Neural progenitor cell (in vitro differentiated cells): ENCODE measurements at regions not wholly inside any gene's neighbourhood (a gene's known extent, or its start where the extent isn't known, plus 50 kb on each side); places are given as distances from the start of the nearest gene placed in this dataset.

Experiments
- DNase-seq: peaks from one replicate; pipeline ENCODE4 v3.0.0-alpha.2; 2016; ENCODE audit warnings: low spot score
- H2AFZ ChIP-seq: fragments of 200-600 bp; sonication (generic); replicated peaks from 2 replicates; pipeline ENCODE4 v1.6.1; 2016; ENCODE audit warnings: antibody characterized with exemption
- H3F3A ChIP-seq: fragments of 200-600 bp; sonication (generic); 2 replicates; pipeline ENCODE4 v1.6.1; 2016; ENCODE audit warnings: antibody characterized with exemption, low read depth
- H3K27ac ChIP-seq: fragments of 200-600 bp; sonication (generic); 2 replicates; pipeline ENCODE4 v1.5.1; 2016; ENCODE audit warnings: mild to moderate bottlenecking
- H3K27me3 ChIP-seq: fragments of 200-600 bp; sonication (generic); 2 replicates; pipeline ENCODE4 v1.6.1; 2016; ENCODE audit warnings: mild to moderate bottlenecking, moderate library complexity
- H3K36me3 ChIP-seq: fragments of 200-600 bp; sonication (generic); 2 replicates; pipeline ENCODE4 v1.5.1; 2016
- H3K4me1 ChIP-seq: fragments of 200-600 bp; sonication (generic); 2 replicates; pipeline ENCODE4 v1.6.1; 2016; ENCODE audit warnings: mixed run types
- H3K4me2 ChIP-seq: fragments of 200-600 bp; sonication (generic); 2 replicates; pipeline ENCODE4 v1.6.1; 2016
- H3K4me3 ChIP-seq: fragments of 200-600 bp; sonication (generic); 2 replicates; pipeline ENCODE4 v1.5.1; 2016
- H3K79me2 ChIP-seq: fragments of 200-600 bp; sonication (generic); 2 replicates; pipeline ENCODE4 v1.6.1; 2016; ENCODE audit warnings: low read depth
- H3K9ac ChIP-seq: fragments of 200-600 bp; sonication (generic); 2 replicates; pipeline ENCODE4 v1.6.1; 2016
- H3K9me3 ChIP-seq: fragments of 200-600 bp; sonication (generic); 2 replicates; pipeline ENCODE4 v1.5.1; 2016; ENCODE audit warnings: low read depth
- H4K20me1 ChIP-seq: fragments of 200-600 bp; sonication (generic); 2 replicates; pipeline ENCODE4 v1.6.1; 2016; ENCODE audit warnings: low read depth
- H3K27ac Mint-ChIP-seq: 3 replicates; pipeline ENCODE4 v1.8.0; 2021; ENCODE audit warnings: mixed read lengths
- H3K27me3 Mint-ChIP-seq: 2 replicates; pipeline ENCODE4 v1.8.0; 2022; ENCODE audit warnings: low read depth, mild to moderate bottlenecking, inconsistent platforms, moderate library complexity, mixed read lengths; ENCODE audit not compliant: insufficient read depth
- H3K36me3 Mint-ChIP-seq: 3 replicates; pipeline ENCODE4 v1.8.0; 2021; ENCODE audit warnings: mixed read lengths
- H3K4me1 Mint-ChIP-seq: 3 replicates; pipeline ENCODE4 v1.8.0; 2021; ENCODE audit warnings: mixed read lengths
- H3K4me3 Mint-ChIP-seq: 3 replicates; pipeline ENCODE4 v1.8.0; 2021; ENCODE audit warnings: mild to moderate bottlenecking, moderate library complexity, mixed read lengths
- H3K9me3 Mint-ChIP-seq: 3 replicates; pipeline ENCODE4 v1.8.0; 2020; ENCODE audit warnings: mixed read lengths
- CTCF ChIP-seq: fragments of 200-600 bp; sonication (generic); IDR thresholded peaks from 2 replicates; pipeline ENCODE4 v1.5.1; 2017; ENCODE audit warnings: antibody characterized with exemption, mild to moderate bottlenecking
- EZH2 ChIP-seq: fragments of 200-600 bp; sonication (generic); IDR thresholded peaks from 2 replicates; pipeline ENCODE4 v1.6.1; 2017; ENCODE audit warnings: antibody characterized with exemption, mild to moderate bottlenecking, moderate library complexity
- EZH2phosphoT487 ChIP-seq: fragments of 200-600 bp; sonication (generic); IDR thresholded peaks from 2 replicates; pipeline ENCODE4 v1.6.1; 2017; ENCODE audit warnings: antibody characterized with exemption

DNA sequence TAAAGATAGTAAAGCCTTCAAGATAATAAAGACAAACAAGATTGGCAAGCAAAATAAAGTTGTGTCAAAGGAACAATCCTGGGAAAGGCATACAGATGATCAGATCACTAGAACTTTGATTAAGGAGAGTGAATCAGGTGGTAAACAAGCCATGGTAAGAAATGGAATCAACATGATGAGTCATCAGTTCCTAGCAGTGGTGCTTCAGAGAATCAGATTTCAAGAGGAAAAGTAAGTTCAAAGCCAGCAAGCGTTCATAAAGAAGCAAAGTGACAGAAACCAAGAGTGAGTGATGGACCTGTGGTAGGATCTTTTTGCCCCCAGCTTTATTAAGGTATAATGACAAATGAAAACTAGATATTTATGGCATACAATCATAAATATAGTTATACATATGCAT is 340.4 kb downstream of the TPBG start:
- H3K27ac Mint-ChIP-seq = no peak overlapping the region
- Histone ChIP-seq H3K36me3 (peaks cover 8% of the 10 kb centered on the region), H3K27me3 (no peaks in the 10 kb centered on the region), H3K79me2 (no peaks in the 10 kb centered on the region), H3F3A (peaks cover 6% of the 10 kb centered on the region), H3K27ac (no peak overlapping the region), H3K9me3 (peaks cover 17% of the 10 kb centered on the region), H2AFZ (no peak overlapping the region), H4K20me1 (no peaks in the 10 kb centered on the region), H3K9ac (no peak overlapping the region), H3K4me3 (no peak overlapping the region), H3K4me1 (peaks cover 16% of the 10 kb centered on the region), H3K4me2 (no peak overlapping the region)
- H3K36me3 Mint-ChIP-seq = peaks cover 17% of the 10 kb centered on the region
- peaks cover 6% of the 10 kb centered on the region for H3K27me3 Mint-ChIP-seq
- TF ChIP-seq EZH2phosphoT487 (no peak), CTCF (no peak), EZH2 (no peak)
- DNase-seq = no peak
- H3K4me3 Mint-ChIP-seq = no peak overlapping the region
- H3K9me3 Mint-ChIP-seq = peaks cover 45% of the 10 kb centered on the region
- H3K4me1 Mint-ChIP-seq = peaks cover 19% of the 10 kb centered on the region

GRCh38 chr6:82705579-82705978 is 342.0 kb downstream of the TPBG start:
- Mint-ChIP-seq H3K9me3 (peaks cover 52% of the 10 kb centered on the region), H3K27me3 (peaks cover 6% of the 10 kb centered on the region), H3K27ac (no peak overlapping the region), H3K4me1 (peaks cover 21% of the 10 kb centered on the region), H3K36me3 (peaks cover 20% of the 10 kb centered on the region), H3K4me3 (no peak overlapping the region)
- no peaks in the 10 kb centered on the region for H3K79me2 ChIP-seq
- H3F3A ChIP-seq = peaks cover 6% of the 10 kb centered on the region
- H3K9ac ChIP-seq = no peak overlapping the region
- H4K20me1 ChIP-seq = no peaks in the 10 kb centered on the region
- H3K4me1 ChIP-seq = peaks cover 16% of the 10 kb centered on the region
- TF ChIP-seq EZH2 (no peak), EZH2phosphoT487 (no peak), CTCF (no peak)
- H3K27me3 ChIP-seq = no peaks in the 10 kb centered on the region
- no peak for DNase-seq
- no peak overlapping the region for H2AFZ ChIP-seq
- no peak overlapping the region for H3K4me2 ChIP-seq
- peaks cover 17% of the 10 kb centered on the region for H3K9me3 ChIP-seq
- no peak overlapping the region for H3K4me3 ChIP-seq
- peaks cover 8% of the 10 kb centered on the region for H3K36me3 ChIP-seq
- no peak overlapping the region for H3K27ac ChIP-seq

DNA sequence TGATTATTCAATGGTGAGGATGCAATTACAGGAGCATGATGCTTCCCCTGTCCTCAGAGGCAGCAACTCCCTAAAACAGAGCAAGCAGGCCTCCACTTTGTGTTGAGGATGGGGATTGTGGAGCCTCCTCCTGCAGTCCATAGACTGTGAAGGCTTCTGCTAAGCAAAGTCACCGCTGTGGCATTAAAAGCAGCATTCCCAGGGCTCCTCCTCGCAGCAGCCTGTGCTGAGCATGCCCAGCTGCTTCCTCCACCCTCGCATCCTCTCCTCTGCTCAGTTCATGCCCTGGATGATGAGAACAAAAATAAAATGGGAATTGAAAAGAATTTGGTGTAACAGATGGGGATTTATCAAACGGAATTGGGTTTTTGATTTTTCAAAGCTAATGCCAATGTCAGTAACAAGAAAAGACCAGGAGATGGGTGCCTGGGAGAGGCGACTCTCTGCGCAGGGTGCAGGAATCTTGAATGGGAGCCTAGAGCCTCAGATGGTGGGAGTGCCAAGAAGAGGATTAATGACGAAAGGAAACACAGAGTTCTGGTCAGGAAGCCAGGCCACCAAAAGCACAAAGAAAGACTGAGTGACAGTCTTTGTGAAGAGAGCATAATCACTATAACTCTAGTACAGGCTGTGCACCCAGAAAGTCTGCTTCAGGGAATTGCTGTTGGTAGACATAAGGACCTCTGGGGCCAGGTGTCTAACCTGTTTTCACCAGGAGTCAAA is 347.6 kb downstream of the TPBG start:
- H4K20me1 ChIP-seq = no peaks in the 10 kb centered on the region
- Mint-ChIP-seq H3K27ac (no peak overlapping the region), H3K4me3 (no peak overlapping the region), H3K36me3 (peaks cover 22% of the 10 kb centered on the region), H3K9me3 (peaks cover 61% of the 10 kb centered on the region), H3K4me1 (peaks cover 14% of the 10 kb centered on the region), H3K27me3 (peaks cover 3% of the 10 kb centered on the region)
- H3K27me3 ChIP-seq = no peaks in the 10 kb centered on the region
- peaks cover 7% of the 10 kb centered on the region for H3F3A ChIP-seq
- H3K4me2 ChIP-seq = no peak overlapping the region
- H3K79me2 ChIP-seq = no peaks in the 10 kb centered on the region
- H3K4me1 ChIP-seq = no peaks in the 10 kb centered on the region
- no peak for DNase-seq
- no peak overlapping the region for H3K27ac ChIP-seq
- H3K4me3 ChIP-seq = no peak overlapping the region
- TF ChIP-seq EZH2 = no peak
- TF ChIP-seq CTCF = no peak
- no peak for TF ChIP-seq EZH2phosphoT487
- peaks cover 20% of the 10 kb centered on the region for H3K9me3 ChIP-seq
- H2AFZ ChIP-seq = peak overlapping the region; percentile 60
- H3K36me3 ChIP-seq = peaks cover 17% of the 10 kb centered on the region
- H3K9ac ChIP-seq = no peak overlapping the region
